B cell (primary cell): ENCODE measurements at regions not wholly inside any gene's neighbourhood (a gene's known extent, or its start where the extent isn't known, plus 50 kb on each side); places are given as distances from the start of the nearest gene placed in this dataset.

Experiments used
- ATAC-seq: fragments of 200-7000 bp; cut with Tn5 transposase; one replicate; pipeline ENCODE4 v1.10.0; 2021; ENCODE audit warnings: low read depth, mild to moderate bottlenecking, moderate number of reproducible peaks, moderate library complexity
- CTCF ChIA-PET: fragments of 350-600 bp; sonication (Branson Sonifier 250); formaldehyde crosslinking; loops from one replicate; lab custom pipeline; 2021; ENCODE audit warnings: antibody characterized with exemption, inconsistent platforms; lab: Charles Lee
- POLR2A ChIA-PET: fragments of 350-600 bp; sonication (Branson Sonifier 250); formaldehyde crosslinking; loops from one replicate; lab custom pipeline; 2021; ENCODE audit warnings: antibody characterized with exemption; lab: Charles Lee
- DNase-seq: peaks from one replicate; pipeline ENCODE4 v3.0.0; 2013
- H2AFZ ChIP-seq: 2 replicates; pipeline ENCODE4 v1.6.1; 2012; ENCODE audit warnings: mild to moderate bottlenecking, low read depth, low read length; ENCODE audit not compliant: insufficient read depth, poor library complexity, severe bottlenecking
- H3K27ac ChIP-seq, 2 donors: 1 replicate in 1 of 2; 2 replicates in 1 of 2; pipeline ENCODE4 v1.5.1; 2012 to 2013; ENCODE audit warnings: low read length in 2 of 2, mild to moderate bottlenecking in 2 of 2, moderate library complexity in 1 of 2
- H3K27me3 ChIP-seq, 4 experiments: fragments of 200-600 bp in 1 of 4; sonication (generic) in 1 of 4; replicated peaks in 1 of 4; 1 replicate in 2 of 4; 2 replicates in 2 of 4; pipeline versions ENCODE4 v1.6.1 to v1.7.0; 2013 to 2016; ENCODE audit warnings: low read length in 3 of 4, mild to moderate bottlenecking in 2 of 4, mixed read lengths in 1 of 4, moderate library complexity in 1 of 4; ENCODE audit not compliant: insufficient read depth in 4 of 4, control insufficient read depth in 3 of 4; ENCODE audit errors: control extremely low read depth in 1 of 4
- H3K36me3 ChIP-seq, 2 experiments: replicated peaks in 1 of 2; 1 replicate in 1 of 2; 2 replicates in 1 of 2; pipeline versions ENCODE4 v1.6.1 to v1.7.1; 2013; ENCODE audit warnings: low read length in 1 of 2; ENCODE audit not compliant: insufficient read depth in 2 of 2, control insufficient read depth in 1 of 2; ENCODE audit errors: control extremely low read depth in 1 of 2, extremely low read depth in 1 of 2
- H3K4me1 ChIP-seq, 2 donors: fragments of 200-600 bp in 1 of 2; sonication (generic) in 1 of 2; 1 replicate in 1 of 2; 2 replicates in 1 of 2; pipeline versions ENCODE4 v1.5.1 to v1.6.1; 2013 to 2017; ENCODE audit warnings: low read length in 2 of 2; ENCODE audit not compliant: control insufficient read depth in 2 of 2, insufficient read depth in 2 of 2
- H3K4me2 ChIP-seq: replicated peaks from 2 replicates; pipeline ENCODE3; 2012; ENCODE audit warnings: mild to moderate bottlenecking, low read depth, low read length; ENCODE audit not compliant: poor library complexity, severe bottlenecking
- H3K4me3 ChIP-seq, 5 experiments: fragments of 200-600 bp in 1 of 5; sonication (generic) in 1 of 5; 1 replicate in 3 of 5; 2 replicates in 2 of 5; pipeline versions ENCODE4 v1.5.1 to v1.7.0; 2011 to 2016; ENCODE audit warnings: low read length in 4 of 5, mild to moderate bottlenecking in 4 of 5, low read depth in 2 of 5, control low read depth in 1 of 5, moderate library complexity in 1 of 5; ENCODE audit not compliant: insufficient read depth in 1 of 5; ENCODE audit errors: control extremely low read depth in 1 of 5, extremely low read depth in 1 of 5
- H3K79me2 ChIP-seq: fragments of 200-600 bp; sonication (generic); one replicate; pipeline ENCODE4 v1.6.0; 2016; ENCODE audit warnings: low read length; ENCODE audit not compliant: control insufficient read depth, insufficient read depth
- H3K9ac ChIP-seq: fragments of 200-600 bp; sonication (generic); 2 replicates; pipeline ENCODE4 v1.6.1; 2017; ENCODE audit warnings: mild to moderate bottlenecking, low read length, moderate library complexity
- H3K9me3 ChIP-seq, 3 donors: one replicate each; pipeline versions ENCODE4 v1.6.1 to v1.7.1; 2013; ENCODE audit warnings: low read length in 2 of 3; ENCODE audit not compliant: control insufficient read depth in 2 of 3, insufficient read depth in 1 of 3; ENCODE audit errors: control extremely low read depth in 1 of 3
- H4K20me1 ChIP-seq: 2 replicates; pipeline ENCODE4 v1.6.0; 2012; ENCODE audit warnings: mild to moderate bottlenecking, low read length; ENCODE audit not compliant: insufficient read depth, control insufficient read depth, poor library complexity, severe bottlenecking
- H3K27ac Mint-ChIP-seq: one replicate; pipeline ENCODE4 v1.8.0; 2021; ENCODE audit warnings: mixed read lengths
- H3K27me3 Mint-ChIP-seq: one replicate; pipeline ENCODE4 v1.8.0; 2021; ENCODE audit warnings: mixed read lengths
- H3K4me1 Mint-ChIP-seq: one replicate; pipeline ENCODE4 v1.8.0; 2021; ENCODE audit warnings: mixed read lengths
- H3K4me3 Mint-ChIP-seq: one replicate; pipeline ENCODE4 v1.8.0; 2021; ENCODE audit warnings: mixed read lengths
- H3K9me3 Mint-ChIP-seq: one replicate; pipeline ENCODE4 v1.8.0; 2022; ENCODE audit warnings: mixed read lengths; ENCODE audit not compliant: insufficient read depth
- EZH2 ChIP-seq: IDR thresholded peaks from 2 replicates; pipeline ENCODE4 v1.6.1; 2012; ENCODE audit warnings: borderline replicate concordance, low read depth, mild to moderate bottlenecking, moderate library complexity, low read length; ENCODE audit not compliant: insufficient read depth, poor library complexity, severe bottlenecking
- WGBS: methylation state at CpG from one replicate; pipeline ENCODE4 v1.1.5; 2013; ENCODE audit warnings: missing lambda C conversion rate; ENCODE audit not compliant: insufficient coverage; 5-methylcytosine and 5-hydroxymethylcytosine counted together
- intact Hi-C: fragments of 100-400 bp; cut with micrococcal nuclease; formaldehyde crosslinking; loops from one replicate; pipeline ENCODE4 v1.10.0; 2022
- TF ChIP-seq, protein P1 (sequence below): fragments of 200-600 bp; IDR thresholded peaks from one replicate; pipeline ENCODE4 v1.8.0; 2022; ENCODE audit warnings: antibody characterized with exemption, mild to moderate bottlenecking

DNA sequence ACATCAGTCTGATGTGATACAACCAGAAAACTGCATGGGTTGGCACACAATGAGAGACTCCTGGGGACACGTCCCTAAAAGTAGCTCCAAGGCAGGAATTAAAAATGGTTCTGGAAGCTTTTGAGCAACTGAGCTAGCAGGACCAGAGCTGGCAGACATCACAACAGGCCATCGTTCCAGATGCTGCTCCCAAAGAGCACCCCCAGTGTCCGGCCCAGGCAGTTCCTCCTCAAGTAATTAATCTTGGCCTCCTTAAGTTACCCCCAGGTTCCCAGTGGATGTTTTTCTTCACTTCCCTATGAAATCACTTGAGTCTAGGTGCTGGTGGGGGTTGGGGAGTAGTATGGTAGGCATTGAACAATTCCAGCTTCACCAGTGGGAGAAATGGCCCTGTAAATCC is 711.6 kb downstream of the MECOM start:
- Histone ChIP-seq H3K36me3 (no peaks in the 10 kb centered on the region), H3K79me2 (no peaks in the 10 kb centered on the region), H4K20me1 (no peaks in the 10 kb centered on the region), H3K4me3 (no peak overlapping the region), H3K9me3 (no peaks in the 10 kb centered on the region), H3K4me2 (no peak overlapping the region), H3K27ac (no peak overlapping the region), H3K4me1 (no peaks in the 10 kb centered on the region), H3K27me3 (no peaks in the 10 kb centered on the region), H3K9ac (no peak overlapping the region), H2AFZ (no peak overlapping the region)
- TF ChIP-seq, protein P1, sequence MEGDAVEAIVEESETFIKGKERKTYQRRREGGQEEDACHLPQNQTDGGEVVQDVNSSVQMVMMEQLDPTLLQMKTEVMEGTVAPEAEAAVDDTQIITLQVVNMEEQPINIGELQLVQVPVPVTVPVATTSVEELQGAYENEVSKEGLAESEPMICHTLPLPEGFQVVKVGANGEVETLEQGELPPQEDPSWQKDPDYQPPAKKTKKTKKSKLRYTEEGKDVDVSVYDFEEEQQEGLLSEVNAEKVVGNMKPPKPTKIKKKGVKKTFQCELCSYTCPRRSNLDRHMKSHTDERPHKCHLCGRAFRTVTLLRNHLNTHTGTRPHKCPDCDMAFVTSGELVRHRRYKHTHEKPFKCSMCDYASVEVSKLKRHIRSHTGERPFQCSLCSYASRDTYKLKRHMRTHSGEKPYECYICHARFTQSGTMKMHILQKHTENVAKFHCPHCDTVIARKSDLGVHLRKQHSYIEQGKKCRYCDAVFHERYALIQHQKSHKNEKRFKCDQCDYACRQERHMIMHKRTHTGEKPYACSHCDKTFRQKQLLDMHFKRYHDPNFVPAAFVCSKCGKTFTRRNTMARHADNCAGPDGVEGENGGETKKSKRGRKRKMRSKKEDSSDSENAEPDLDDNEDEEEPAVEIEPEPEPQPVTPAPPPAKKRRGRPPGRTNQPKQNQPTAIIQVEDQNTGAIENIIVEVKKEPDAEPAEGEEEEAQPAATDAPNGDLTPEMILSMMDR: no peak
- no peak for TF ChIP-seq EZH2
- Mint-ChIP-seq H3K4me1 (no peaks in the 10 kb centered on the region), H3K9me3 (no peaks in the 10 kb centered on the region), H3K4me3 (no peak overlapping the region), H3K27me3 (no peaks in the 10 kb centered on the region), H3K27ac (no peak overlapping the region)
- POLR2A ChIA-PET: no interaction called here
- intact Hi-C loops: no loop called here
- DNase-seq (no peak), ATAC-seq (no peak)
- 60% methylated on average over 2 of the region's 3 CpGs for WGBS
- CTCF ChIA-PET: no interaction called here

DNA sequence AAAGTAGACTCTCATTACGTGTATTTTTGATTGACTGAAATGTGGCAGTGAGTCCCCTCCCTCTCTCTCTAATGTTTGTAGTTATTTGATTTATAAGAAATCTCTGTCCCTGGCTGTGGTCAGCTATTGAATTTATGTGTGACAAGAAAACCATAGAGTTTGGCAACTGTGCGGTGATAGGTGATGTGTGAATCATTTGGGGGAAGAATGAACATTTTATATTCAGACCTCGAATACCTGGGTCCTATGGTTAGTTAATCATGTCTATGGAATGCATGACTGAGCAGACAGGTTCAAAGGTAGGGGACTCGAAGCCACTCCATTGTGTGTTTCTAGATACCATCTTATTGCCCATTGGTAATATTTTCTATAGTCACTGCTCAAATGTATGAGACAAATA is 712.1 kb downstream of the MECOM start:
- Mint-ChIP-seq H3K4me1 (no peaks in the 10 kb centered on the region), H3K27ac (no peak overlapping the region), H3K4me3 (no peak overlapping the region), H3K27me3 (no peaks in the 10 kb centered on the region), H3K9me3 (no peaks in the 10 kb centered on the region)
- Histone ChIP-seq H3K4me1 (no peaks in the 10 kb centered on the region), H4K20me1 (no peaks in the 10 kb centered on the region), H3K27ac (no peak overlapping the region), H3K9me3 (no peaks in the 10 kb centered on the region), H3K36me3 (no peaks in the 10 kb centered on the region), H3K4me3 (no peak overlapping the region), H3K9ac (no peak overlapping the region), H3K79me2 (no peaks in the 10 kb centered on the region), H3K27me3 (no peaks in the 10 kb centered on the region), H2AFZ (no peak overlapping the region), H3K4me2 (no peak overlapping the region)
- intact Hi-C loops: no loop called here
- DNase-seq (no peak), ATAC-seq (no peak)
- POLR2A ChIA-PET: no interaction called here
- no peak for TF ChIP-seq EZH2
- TF ChIP-seq, protein P1: no peak
- CTCF ChIA-PET: no interaction called here
- 100% methylated on average over 1 of the region's 4 CpGs for WGBS
